Fibroblast of lung (primary cell): ENCODE measurements at regions not wholly inside any gene's neighbourhood (a gene's known extent, or its start where the extent isn't known, plus 50 kb on each side); places are given as distances from the start of the nearest gene placed in this dataset.

Experiments
- DNase-seq, 2 donors: peaks; one replicate each; pipeline versions ENCODE4 v3.0.0 to v3.0.0-alpha.2; 2010; ENCODE audit warnings: low read depth in 2 of 2
- H2AFZ ChIP-seq: 2 replicates; pipeline ENCODE4 v1.5.1; 2012; ENCODE audit warnings: low read length, control low read depth, inconsistent platforms
- H3K27ac ChIP-seq: 2 replicates; pipeline ENCODE4 v1.5.1; 2011; ENCODE audit warnings: low read length, control low read depth; ENCODE audit not compliant: insufficient read depth
- H3K27me3 ChIP-seq: 2 replicates; pipeline ENCODE4 v1.5.1; 2011; ENCODE audit warnings: mild to moderate bottlenecking, low read length; ENCODE audit not compliant: control insufficient read depth, insufficient read depth
- H3K36me3 ChIP-seq: 2 replicates; pipeline ENCODE4 v1.5.1; 2011; ENCODE audit warnings: low read length; ENCODE audit not compliant: control insufficient read depth, insufficient read depth
- H3K4me1 ChIP-seq: 2 replicates; pipeline ENCODE4 v1.5.1; 2011; ENCODE audit warnings: low read length; ENCODE audit not compliant: control insufficient read depth, insufficient read depth; ENCODE audit errors: extremely low read depth
- H3K4me2 ChIP-seq: 2 replicates; pipeline ENCODE4 v1.5.1; 2011; ENCODE audit warnings: low read length, control low read depth; ENCODE audit not compliant: insufficient read depth; ENCODE audit errors: extremely low read depth
- H3K4me3 ChIP-seq, 4 experiments: fragments of 200-600 bp in 1 of 4; sonication (generic) in 1 of 4; replicated peaks in 1 of 4; 2 replicates each; pipeline ENCODE4 v1.5.1; 2011 to 2016; ENCODE audit warnings: low read length in 4 of 4, low read depth in 3 of 4, mild to moderate bottlenecking in 3 of 4, control low read depth in 2 of 4, inconsistent platforms in 1 of 4, mixed read lengths in 1 of 4; ENCODE audit not compliant: insufficient read depth in 1 of 4; ENCODE audit errors: control extremely low read depth in 1 of 4
- H3K79me2 ChIP-seq: 2 replicates; pipeline ENCODE4 v1.5.1; 2012; ENCODE audit warnings: mild to moderate bottlenecking, low read length, inconsistent platforms; ENCODE audit not compliant: control insufficient read depth, insufficient read depth
- H3K9ac ChIP-seq: 2 replicates; pipeline ENCODE4 v1.5.1; 2011; ENCODE audit warnings: mild to moderate bottlenecking, low read length, control low read depth; ENCODE audit not compliant: insufficient read depth
- H3K9me3 ChIP-seq: 2 replicates; pipeline ENCODE4 v1.5.1; 2012; ENCODE audit warnings: low read depth, low read length; ENCODE audit not compliant: control insufficient read depth, insufficient read depth
- H4K20me1 ChIP-seq: 2 replicates; pipeline ENCODE4 v1.5.1; 2011; ENCODE audit warnings: low read length; ENCODE audit not compliant: control insufficient read depth, insufficient read depth; ENCODE audit errors: extremely low read depth
- EZH2 ChIP-seq: IDR thresholded peaks from 2 replicates; pipeline ENCODE4 v1.5.1; 2012; ENCODE audit warnings: low read length, control low read depth, mild to moderate bottlenecking; ENCODE audit errors: missing control alignments
- TF ChIP-seq, protein P1 (sequence below), 2 donors: IDR thresholded peaks in 1 of 2; conservative IDR thresholded peaks in 1 of 2; 1 replicate in 1 of 2; 2 replicates in 1 of 2; pipeline ENCODE4 v1.5.1; 2011 to 2012; ENCODE audit warnings: low read length in 2 of 2, control low read depth in 1 of 2, inconsistent platforms in 1 of 2, low read depth in 1 of 2, mild to moderate bottlenecking in 1 of 2

DNA sequence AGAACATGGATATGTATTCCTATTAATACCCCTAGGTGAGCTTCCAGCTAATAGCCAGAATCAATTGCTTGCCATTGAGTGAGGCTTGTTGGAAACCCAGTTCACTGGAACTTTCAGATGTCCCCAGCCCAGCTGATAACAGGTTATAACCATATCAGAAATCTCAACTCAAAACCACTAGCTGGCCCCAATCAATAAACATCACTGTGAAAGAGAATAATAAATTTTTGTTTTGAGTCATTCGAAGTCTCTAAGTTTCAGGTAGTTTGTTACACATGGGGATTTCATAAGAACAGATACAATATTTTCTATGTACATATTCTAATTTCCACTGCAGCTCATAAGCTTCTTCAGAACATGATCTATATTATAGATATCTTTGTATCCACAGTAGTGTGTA, 162.9 kb upstream of the SNX7 start:
- no peak for DNase-seq
- Histone ChIP-seq H3K27ac (no peak overlapping the region), H3K4me3 (no peak overlapping the region), H3K4me1 (no peaks in the 10 kb centered on the region), H3K9me3 (no peaks in the 10 kb centered on the region), H3K9ac (no peak overlapping the region), H4K20me1 (no peaks in the 10 kb centered on the region), H3K27me3 (no peaks in the 10 kb centered on the region), H3K36me3 (no peaks in the 10 kb centered on the region), H3K4me2 (no peak overlapping the region), H2AFZ (no peak overlapping the region), H3K79me2 (no peaks in the 10 kb centered on the region)
- TF ChIP-seq, protein P1, sequence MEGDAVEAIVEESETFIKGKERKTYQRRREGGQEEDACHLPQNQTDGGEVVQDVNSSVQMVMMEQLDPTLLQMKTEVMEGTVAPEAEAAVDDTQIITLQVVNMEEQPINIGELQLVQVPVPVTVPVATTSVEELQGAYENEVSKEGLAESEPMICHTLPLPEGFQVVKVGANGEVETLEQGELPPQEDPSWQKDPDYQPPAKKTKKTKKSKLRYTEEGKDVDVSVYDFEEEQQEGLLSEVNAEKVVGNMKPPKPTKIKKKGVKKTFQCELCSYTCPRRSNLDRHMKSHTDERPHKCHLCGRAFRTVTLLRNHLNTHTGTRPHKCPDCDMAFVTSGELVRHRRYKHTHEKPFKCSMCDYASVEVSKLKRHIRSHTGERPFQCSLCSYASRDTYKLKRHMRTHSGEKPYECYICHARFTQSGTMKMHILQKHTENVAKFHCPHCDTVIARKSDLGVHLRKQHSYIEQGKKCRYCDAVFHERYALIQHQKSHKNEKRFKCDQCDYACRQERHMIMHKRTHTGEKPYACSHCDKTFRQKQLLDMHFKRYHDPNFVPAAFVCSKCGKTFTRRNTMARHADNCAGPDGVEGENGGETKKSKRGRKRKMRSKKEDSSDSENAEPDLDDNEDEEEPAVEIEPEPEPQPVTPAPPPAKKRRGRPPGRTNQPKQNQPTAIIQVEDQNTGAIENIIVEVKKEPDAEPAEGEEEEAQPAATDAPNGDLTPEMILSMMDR (conservative IDR thresholded peaks at IDR 0.05 in 1 of 2, IDR thresholded peaks at IDR 0.05 in 1 of 2; ENCODE audit: low read depth in 1 of 2, low read length in 2 of 2) = no peak
- no peak for TF ChIP-seq EZH2

DNA sequence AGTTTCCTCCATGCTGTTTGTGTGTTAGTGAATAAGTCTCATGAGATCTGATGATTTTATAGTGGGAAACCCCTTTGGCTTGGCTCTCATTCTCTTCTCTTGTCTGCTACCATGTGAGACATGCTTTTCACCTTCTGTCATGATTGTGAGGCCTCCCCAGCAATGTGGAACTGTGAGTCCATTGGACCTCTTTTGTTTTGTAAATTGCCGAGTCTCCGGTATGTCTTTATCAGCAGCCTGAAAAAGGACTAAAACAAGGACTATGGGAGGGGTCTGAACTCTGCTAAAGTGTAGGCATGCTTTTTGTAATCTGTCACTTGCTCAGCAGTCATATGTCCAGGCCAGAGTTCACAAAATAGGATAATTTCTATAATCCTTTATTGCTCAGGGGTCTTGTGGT, 164.0 kb upstream of the SNX7 start:
- H3K79me2 ChIP-seq = no peaks in the 10 kb centered on the region
- H3K9ac ChIP-seq = no peak overlapping the region
- no peak overlapping the region for H3K4me2 ChIP-seq
- DNase-seq = no peak
- H3K4me1 ChIP-seq = no peaks in the 10 kb centered on the region
- no peak overlapping the region for H2AFZ ChIP-seq
- no peak overlapping the region for H3K27ac ChIP-seq
- H3K27me3 ChIP-seq = no peaks in the 10 kb centered on the region
- H4K20me1 ChIP-seq = no peaks in the 10 kb centered on the region
- H3K36me3 ChIP-seq = no peaks in the 10 kb centered on the region
- H3K4me3 ChIP-seq = no peak overlapping the region
- no peak for TF ChIP-seq EZH2
- TF ChIP-seq, protein P1 (conservative IDR thresholded peaks at IDR 0.05 in 1 of 2, IDR thresholded peaks at IDR 0.05 in 1 of 2; ENCODE audit: low read depth in 1 of 2, low read length in 2 of 2) = no peak
- H3K9me3 ChIP-seq = no peaks in the 10 kb centered on the region

DNA sequence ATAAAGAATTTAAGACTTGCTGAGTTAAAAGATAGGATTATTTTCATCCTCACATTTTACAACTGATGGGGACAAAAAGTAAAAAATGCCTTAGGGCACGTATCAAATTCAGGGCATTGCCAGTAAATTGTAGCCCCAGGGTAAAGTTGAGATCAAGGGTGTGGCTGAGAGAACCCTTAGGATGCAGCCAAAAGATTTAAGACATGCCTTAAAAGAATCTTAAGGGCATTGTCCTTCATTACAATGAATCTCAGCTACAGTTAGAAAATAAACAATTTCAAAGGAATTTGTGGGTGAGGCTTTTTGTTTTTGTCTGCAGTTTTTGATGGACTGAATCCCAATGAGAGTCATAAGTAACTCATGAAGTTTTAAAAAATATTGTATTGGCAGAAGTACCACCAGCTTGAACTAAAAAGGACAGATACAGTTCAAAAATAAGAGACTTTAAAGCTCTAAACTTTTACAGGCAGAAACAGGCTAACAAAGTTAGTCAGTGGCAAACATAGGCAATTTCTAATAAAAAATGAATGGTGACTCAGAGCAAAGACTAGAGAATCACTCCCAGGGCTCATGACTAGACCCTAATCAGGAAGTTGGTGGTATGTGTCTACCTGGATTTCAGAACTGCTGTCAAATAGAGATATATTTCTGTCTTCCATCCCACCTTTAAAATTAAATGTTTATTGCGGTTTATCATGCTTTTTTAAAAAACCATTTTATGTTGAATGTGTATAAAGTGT, 165.1 kb upstream of the SNX7 start:
- Histone ChIP-seq H3K4me3 (no peak overlapping the region), H3K27ac (no peak overlapping the region), H3K79me2 (no peaks in the 10 kb centered on the region), H3K4me2 (no peak overlapping the region), H3K27me3 (no peaks in the 10 kb centered on the region), H4K20me1 (no peaks in the 10 kb centered on the region), H3K36me3 (no peaks in the 10 kb centered on the region), H3K9ac (no peak overlapping the region), H2AFZ (no peak overlapping the region), H3K4me1 (no peaks in the 10 kb centered on the region), H3K9me3 (no peaks in the 10 kb centered on the region)
- DNase-seq = peak in 1 of 2 donors; percentile 34
- TF ChIP-seq, protein P1 (conservative IDR thresholded peaks at IDR 0.05 in 1 of 2, IDR thresholded peaks at IDR 0.05 in 1 of 2; ENCODE audit: low read depth in 1 of 2, low read length in 2 of 2) = no peak
- TF ChIP-seq EZH2 = no peak
